DND-41 (cell line): ENCODE measurements at regions not wholly inside any gene's neighbourhood (a gene's known extent, or its start where the extent isn't known, plus 50 kb on each side); places are given as distances from the start of the nearest gene placed in this dataset.

Experiments
- EZH2 ChIP-seq: IDR thresholded peaks from 3 replicates; pipeline ENCODE4 v1.6.1; 2012; ENCODE audit warnings: borderline replicate concordance, low read depth, mild to moderate bottlenecking, moderate library complexity, low read length, inconsistent platforms; ENCODE audit not compliant: severe bottlenecking
- TF ChIP-seq, protein P1 (sequence below): IDR thresholded peaks from 2 replicates; pipeline ENCODE4 v1.5.1; 2012; ENCODE audit warnings: borderline replicate concordance, low read length, moderate library complexity, mild to moderate bottlenecking; ENCODE audit not compliant: poor library complexity, severe bottlenecking; ENCODE audit errors: extremely low read depth

- TF ChIP-seq, protein P1, sequence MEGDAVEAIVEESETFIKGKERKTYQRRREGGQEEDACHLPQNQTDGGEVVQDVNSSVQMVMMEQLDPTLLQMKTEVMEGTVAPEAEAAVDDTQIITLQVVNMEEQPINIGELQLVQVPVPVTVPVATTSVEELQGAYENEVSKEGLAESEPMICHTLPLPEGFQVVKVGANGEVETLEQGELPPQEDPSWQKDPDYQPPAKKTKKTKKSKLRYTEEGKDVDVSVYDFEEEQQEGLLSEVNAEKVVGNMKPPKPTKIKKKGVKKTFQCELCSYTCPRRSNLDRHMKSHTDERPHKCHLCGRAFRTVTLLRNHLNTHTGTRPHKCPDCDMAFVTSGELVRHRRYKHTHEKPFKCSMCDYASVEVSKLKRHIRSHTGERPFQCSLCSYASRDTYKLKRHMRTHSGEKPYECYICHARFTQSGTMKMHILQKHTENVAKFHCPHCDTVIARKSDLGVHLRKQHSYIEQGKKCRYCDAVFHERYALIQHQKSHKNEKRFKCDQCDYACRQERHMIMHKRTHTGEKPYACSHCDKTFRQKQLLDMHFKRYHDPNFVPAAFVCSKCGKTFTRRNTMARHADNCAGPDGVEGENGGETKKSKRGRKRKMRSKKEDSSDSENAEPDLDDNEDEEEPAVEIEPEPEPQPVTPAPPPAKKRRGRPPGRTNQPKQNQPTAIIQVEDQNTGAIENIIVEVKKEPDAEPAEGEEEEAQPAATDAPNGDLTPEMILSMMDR, result no peak
- no peak for TF ChIP-seq EZH2
These were observed 92.7 kb upstream of the GOLGA8J start for GRCh38 chr15:29990035-29990434.
